GM18505 (cell line): ENCODE measurements at regions not wholly inside any gene's neighbourhood (a gene's known extent, or its start where the extent isn't known, plus 50 kb on each side); places are given as distances from the start of the nearest gene placed in this dataset.

Experiments
- ATAC-seq: cut with Tn5 transposase; IDR thresholded peaks from one replicate; pipeline ENCODE4 v1.9.1; 2021; ENCODE audit not compliant: unreplicated experiment
- POLR2A ChIP-seq: IDR thresholded peaks from 4 replicates; pipeline ENCODE4 v1.6.1; 2011; ENCODE audit warnings: borderline replicate concordance; ENCODE audit not compliant: insufficient read depth, insufficient read length; ENCODE audit errors: extremely low read depth

- no peak for ATAC-seq
- no peak for TF ChIP-seq POLR2A
These were observed 271.6 kb downstream of the LMO4 start for GRCh38 chr1:87600055-87600850.

- TF ChIP-seq POLR2A: no peak
- ATAC-seq: no peak
These were observed 272.2 kb downstream of the LMO4 start for GRCh38 chr1:87600854-87601253.

- no peak for TF ChIP-seq POLR2A
- no peak for ATAC-seq
These were observed 274.9 kb downstream of the LMO4 start for GRCh38 chr1:87603626-87604025.

GRCh38 chr1:87612956-87613355 lies 284.3 kb downstream of the LMO4 start:
- no peak for ATAC-seq
- TF ChIP-seq POLR2A: no peak

GRCh38 chr1:87615491-87615890 lies 286.8 kb downstream of the LMO4 start:
- TF ChIP-seq POLR2A: no peak
- ATAC-seq: no peak

GRCh38 chr1:87615901-87616300 lies 287.2 kb downstream of the LMO4 start:
- no peak for TF ChIP-seq POLR2A
- no peak for ATAC-seq

- TF ChIP-seq POLR2A: no peak
- no peak for ATAC-seq
These were observed 292.1 kb downstream of the LMO4 start for GRCh38 chr1:87620807-87621206.

GRCh38 chr1:87629673-87630072 lies 301.0 kb downstream of the LMO4 start:
- no peak for TF ChIP-seq POLR2A
- ATAC-seq: no peak

GRCh38 chr1:87632232-87632631 lies 303.6 kb downstream of the LMO4 start:
- TF ChIP-seq POLR2A: no peak

GRCh38 chr1:87636198-87636892 lies 307.7 kb downstream of the LMO4 start:
- no peak for ATAC-seq
- TF ChIP-seq POLR2A: no peak

More at GRCh38 chr1:87632232-87632631, 303.6 kb downstream of the LMO4 start:
- ATAC-seq: no peak

- ATAC-seq: no peak
These were observed 310.0 kb downstream of the LMO4 start for GRCh38 chr1:87638636-87639035.

GRCh38 chr1:87641996-87642395 lies 313.3 kb downstream of the LMO4 start:
- TF ChIP-seq POLR2A: no peak
- ATAC-seq: no peak

More at GRCh38 chr1:87638636-87639035, 310.0 kb downstream of the LMO4 start:
- no peak for TF ChIP-seq POLR2A

GRCh38 chr1:87642581-87643221 lies 314.0 kb downstream of the LMO4 start:
- no peak for ATAC-seq
- TF ChIP-seq POLR2A: no peak
